ENCODE measurements at regions not wholly inside any gene's neighbourhood (a gene's known extent, or its start where the extent isn't known, plus 50 kb on each side); places are given as distances from the start of the nearest gene placed in this dataset.

- DNase-seq (ENCODE audit: low read depth), result no peak
These were observed 357.6 kb upstream of the IRX4 start for GRCh38 chr5:2240118-2240904.

- DNase-seq (ENCODE audit: low read depth), result no peak
These were observed 356.6 kb upstream of the IRX4 start for GRCh38 chr5:2239201-2239910.

GRCh38 chr5:2238732-2239131, 356.0 kb upstream of the IRX4 start:
- no peak for DNase-seq (ENCODE audit: low read depth)

GRCh38 chr5:2227433-2227832, 344.7 kb upstream of the IRX4 start:
- no peak for DNase-seq (ENCODE audit: low read depth)

GRCh38 chr5:2224689-2225088, 342.0 kb upstream of the IRX4 start:
- no peak for DNase-seq (ENCODE audit: low read depth)

- DNase-seq (ENCODE audit: low read depth), result no peak
These were observed 340.6 kb upstream of the IRX4 start for GRCh38 chr5:2223303-2223702.

GRCh38 chr5:2222246-2222992, 339.7 kb upstream of the IRX4 start:
- no peak for DNase-seq (ENCODE audit: low read depth)

GRCh38 chr5:2221450-2221849, 338.7 kb upstream of the IRX4 start:
- no peak for DNase-seq (ENCODE audit: low read depth)

- no peak for DNase-seq (ENCODE audit: low read depth)
These were observed 338.0 kb upstream of the IRX4 start for GRCh38 chr5:2220741-2221140.

- no peak for DNase-seq (ENCODE audit: low read depth)
These were observed 336.5 kb upstream of the IRX4 start for GRCh38 chr5:2219149-2219776.

- DNase-seq (ENCODE audit: low read depth), result no peak
These were observed 334.5 kb upstream of the IRX4 start for GRCh38 chr5:2217219-2217618.

GRCh38 chr5:2214910-2215590, 332.3 kb upstream of the IRX4 start:
- DNase-seq (ENCODE audit: low read depth), result no peak

- no peak for DNase-seq (ENCODE audit: low read depth)
These were observed 330.5 kb upstream of the IRX4 start for GRCh38 chr5:2213121-2213730.

- no peak for DNase-seq (ENCODE audit: low read depth)
These were observed 329.8 kb upstream of the IRX4 start for GRCh38 chr5:2212481-2212880.

GRCh38 chr5:2208239-2208544, 325.5 kb upstream of the IRX4 start:
- no peak for DNase-seq (ENCODE audit: low read depth)

GRCh38 chr5:2207416-2208238, 324.9 kb upstream of the IRX4 start:
- DNase-seq (ENCODE audit: low read depth), result no peak

GRCh38 chr5:2207109-2207399, 324.3 kb upstream of the IRX4 start:
- DNase-seq (ENCODE audit: low read depth), result no peak

GRCh38 chr5:2206293-2207108, 323.8 kb upstream of the IRX4 start:
- DNase-seq (ENCODE audit: low read depth), result no peak

GRCh38 chr5:2205596-2206226, 323.0 kb upstream of the IRX4 start:
- DNase-seq (ENCODE audit: low read depth), result no peak

- DNase-seq (ENCODE audit: low read depth), result no peak
These were observed 322.5 kb upstream of the IRX4 start for GRCh38 chr5:2205185-2205585.

Data from amniotic epithelial cell (primary cell).